HG02759 (cell line): ENCODE measurements at regions not wholly inside any gene's neighbourhood (a gene's known extent, or its start where the extent isn't known, plus 50 kb on each side); places are given as distances from the start of the nearest gene placed in this dataset.

Source experiments
- ATAC-seq: cut with Tn5 transposase; IDR thresholded peaks from one replicate; pipeline ENCODE4 v1.9.1; 2021; ENCODE audit warnings: mild to moderate bottlenecking, moderate library complexity; ENCODE audit not compliant: unreplicated experiment

GRCh38 chr3:162170581-162170980 is 674.0 kb downstream of the OTOL1 start:
- no peak for ATAC-seq

DNA sequence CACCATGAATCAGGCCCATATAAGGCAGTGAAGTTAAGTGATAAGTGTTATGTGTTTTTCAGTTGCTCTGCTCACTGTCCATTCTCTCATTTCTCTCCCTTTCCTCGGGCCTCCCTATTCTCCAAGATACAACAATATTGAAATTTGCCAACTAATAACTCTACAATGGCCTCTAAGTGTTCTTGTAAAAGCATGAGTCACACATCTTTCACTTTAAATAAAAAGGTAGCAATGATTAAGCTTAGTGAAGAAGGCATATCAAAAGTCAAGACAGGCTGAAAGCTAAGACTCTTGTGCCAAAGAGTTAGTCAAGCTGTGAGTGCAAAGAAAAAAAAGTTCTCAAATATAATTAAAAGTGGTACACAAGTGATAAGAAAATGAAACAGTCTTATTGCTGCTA is 675.4 kb downstream of the OTOL1 start:
- ATAC-seq = no peak

DNA sequence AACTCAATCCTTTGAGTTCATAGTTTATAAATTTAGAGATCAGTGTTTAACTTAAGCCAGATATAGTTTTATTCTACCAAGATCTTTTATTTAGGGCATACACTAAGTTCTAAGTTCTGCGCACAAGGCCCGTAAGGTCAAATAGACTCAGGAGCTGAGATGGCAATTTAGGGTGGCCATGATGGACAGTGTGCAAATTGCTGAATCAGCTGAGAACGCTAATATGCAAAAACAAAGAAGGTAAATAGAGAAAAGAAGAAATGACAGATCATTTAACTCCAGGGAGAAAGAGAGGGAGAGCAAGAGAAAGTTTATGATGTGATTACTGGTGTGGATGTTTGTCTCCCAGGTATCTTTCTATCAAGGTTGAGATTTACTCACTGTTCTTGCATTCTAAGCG is 678.5 kb downstream of the OTOL1 start:
- ATAC-seq = no peak

DNA sequence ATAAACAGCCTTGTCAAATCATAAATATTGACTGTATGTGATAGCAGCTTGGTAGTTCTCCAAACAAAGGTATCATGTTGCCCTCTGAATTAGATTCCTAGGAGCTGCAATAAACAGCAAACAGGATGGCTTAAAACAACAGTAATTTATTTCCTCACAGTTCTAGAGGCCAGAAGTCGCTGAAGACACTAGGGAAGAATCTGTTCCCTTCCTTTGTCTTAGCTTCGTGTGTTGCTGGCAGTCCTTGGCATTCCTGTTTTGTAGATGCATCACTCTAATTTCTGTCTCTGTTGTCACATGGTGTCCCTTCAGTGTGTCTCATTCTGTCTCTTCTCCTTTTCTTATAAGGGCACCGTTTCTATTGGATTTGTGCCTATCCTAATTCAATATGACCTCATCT is 679.3 kb downstream of the OTOL1 start:
- no peak for ATAC-seq

DNA sequence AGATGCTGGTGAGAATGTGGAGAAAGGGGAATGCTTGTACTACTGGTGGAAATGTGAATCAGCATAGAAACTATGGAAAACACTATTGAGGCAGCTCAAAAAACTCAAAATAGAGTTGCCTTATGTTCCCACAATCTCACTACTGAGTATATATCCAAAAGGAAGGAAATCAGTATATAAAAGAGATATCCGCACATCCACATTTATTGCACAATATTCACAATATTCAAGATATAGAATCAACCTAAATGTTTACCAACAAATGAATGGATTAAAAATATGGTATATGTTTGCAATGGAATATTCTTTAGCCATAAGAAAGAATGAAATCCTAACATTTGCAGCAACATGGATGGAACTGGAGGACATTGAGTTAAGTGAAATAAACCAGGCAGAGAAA is 686.8 kb downstream of the OTOL1 start:
- no peak for ATAC-seq

DNA sequence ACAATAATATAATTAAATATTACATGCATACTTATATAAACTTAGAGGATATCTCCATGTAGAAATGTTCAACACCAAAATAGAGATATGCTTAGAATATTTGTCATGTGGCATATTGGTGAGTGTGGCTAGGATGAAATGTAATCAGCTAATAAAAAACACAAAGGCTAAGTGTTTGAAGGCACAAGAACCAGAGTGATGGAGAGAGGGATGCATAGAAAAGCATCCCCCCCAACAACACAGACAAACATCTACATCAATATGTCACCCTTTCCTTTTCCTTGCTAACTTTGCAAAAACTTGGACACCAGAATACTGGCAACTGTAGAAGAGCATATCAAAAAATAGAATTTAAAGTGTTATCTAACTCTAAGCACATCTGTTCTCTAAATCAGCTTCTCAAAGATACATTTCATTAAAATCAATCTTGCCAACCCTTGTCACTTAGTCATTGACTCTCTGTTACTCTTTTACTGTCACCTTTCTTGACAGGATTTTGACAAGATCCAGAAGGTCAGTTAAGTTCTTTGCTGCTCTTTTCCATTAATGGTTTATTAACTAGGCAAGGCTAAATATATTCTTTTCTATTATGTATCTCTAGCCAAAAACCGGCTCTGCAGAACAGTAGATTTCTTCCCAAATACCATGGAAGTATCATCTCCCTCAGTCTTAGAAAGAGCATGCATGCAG is 695.9 kb downstream of the OTOL1 start:
- ATAC-seq = no peak

DNA sequence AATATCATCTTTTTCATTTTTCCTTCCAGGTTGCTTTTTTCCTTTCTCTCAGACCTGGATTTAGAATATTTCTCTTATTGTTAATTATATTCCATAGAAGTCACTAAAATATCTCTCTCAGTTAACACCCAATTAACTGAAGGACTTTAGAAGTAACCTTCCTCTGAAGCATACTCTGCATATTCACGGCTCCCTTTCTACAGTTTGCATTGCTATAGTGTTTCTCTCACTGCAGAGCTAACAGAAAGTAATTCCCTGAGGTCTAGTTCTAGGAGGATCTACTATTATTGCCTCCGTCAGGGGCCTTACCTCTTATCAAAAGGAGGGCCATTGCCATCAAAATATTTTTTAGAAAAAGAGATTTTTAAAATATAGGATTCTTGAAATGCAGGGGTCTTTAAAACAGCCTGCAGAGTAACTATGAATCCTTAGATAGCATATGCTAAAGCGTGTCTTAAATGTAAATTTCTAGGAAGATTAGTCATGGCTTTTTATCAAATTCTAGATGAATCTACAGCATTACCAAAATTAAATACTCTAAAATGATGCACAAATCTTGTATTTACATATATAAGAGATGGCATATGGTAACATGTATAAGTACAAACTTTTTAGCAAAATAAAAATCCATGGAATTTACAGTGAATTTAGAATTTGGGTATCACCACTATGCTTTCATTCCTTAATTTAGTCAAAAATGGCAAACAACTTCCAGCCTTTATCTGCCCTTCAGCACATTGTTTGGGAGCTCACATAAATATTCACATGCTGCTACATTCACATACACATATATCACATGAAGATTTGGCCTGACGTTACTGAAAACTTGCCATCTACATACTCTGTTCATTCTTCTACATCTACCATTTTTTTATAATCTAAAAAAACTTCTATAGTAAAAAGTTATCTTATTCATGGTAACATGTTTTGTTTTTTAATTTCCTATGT is 696.8 kb downstream of the OTOL1 start:
- no peak for ATAC-seq

GRCh38 chr3:162195147-162195546 is 698.5 kb downstream of the OTOL1 start:
- no peak for ATAC-seq

DNA sequence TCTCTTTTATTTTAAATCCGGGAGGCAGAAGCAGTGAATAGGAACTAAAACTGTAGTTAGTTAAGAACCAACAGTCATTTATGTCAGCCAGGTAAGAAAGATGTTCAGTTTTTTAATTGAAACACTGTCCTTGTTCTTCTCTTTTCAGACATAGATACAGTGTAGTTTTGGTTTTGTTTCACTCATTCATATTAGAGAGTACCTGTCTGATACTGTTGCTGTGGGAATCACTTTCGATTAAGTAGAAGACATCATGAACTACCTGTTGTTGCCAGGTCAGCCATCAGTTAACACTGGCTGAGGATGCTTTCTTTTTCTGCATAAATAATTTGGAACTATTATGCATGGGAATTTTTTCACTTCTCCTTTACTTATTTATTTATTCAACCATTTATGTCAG is 700.4 kb downstream of the OTOL1 start:
- ATAC-seq = no peak

GRCh38 chr3:162200836-162201235 is 704.2 kb downstream of the OTOL1 start:
- no peak for ATAC-seq

- no peak for ATAC-seq
Measured at GRCh38 chr3:162206648-162207047, 710.0 kb downstream of the OTOL1 start.

DNA sequence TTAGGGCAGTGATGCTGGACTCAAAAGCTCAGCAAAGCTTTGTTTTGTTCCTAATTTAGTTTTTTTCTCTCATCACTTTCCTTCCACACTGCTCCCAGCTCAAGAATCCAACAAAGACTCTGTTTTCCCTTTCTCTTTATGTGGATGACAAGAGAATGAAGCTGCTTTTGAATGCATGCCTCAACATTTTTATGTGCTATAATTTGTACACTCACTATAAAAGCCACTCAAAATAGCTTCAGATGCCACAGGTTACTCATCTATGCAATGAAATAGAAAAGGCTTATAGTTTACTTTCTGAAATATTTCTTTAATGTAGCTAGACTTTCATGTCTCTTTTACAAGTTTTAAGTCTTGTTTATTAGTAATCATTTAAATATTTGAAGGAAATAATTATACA is 714.9 kb downstream of the OTOL1 start:
- no peak for ATAC-seq

DNA sequence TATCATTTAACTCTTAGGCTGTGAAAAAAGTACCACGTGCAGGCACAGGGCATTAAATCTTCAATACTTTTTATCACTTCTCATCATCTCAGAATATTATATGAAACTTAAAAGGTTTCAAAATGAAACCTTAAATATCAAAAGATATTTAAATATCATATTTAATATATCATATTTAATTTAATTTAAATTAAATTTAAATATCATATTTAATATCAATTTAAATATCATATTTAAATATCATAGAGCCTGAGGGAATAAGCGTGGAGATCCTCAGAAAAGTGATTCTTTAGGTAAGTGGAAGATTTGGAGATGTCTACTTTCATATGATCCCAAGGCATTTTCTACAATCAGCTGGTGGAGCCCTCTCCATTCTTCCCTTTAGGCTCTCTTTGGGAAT is 716.6 kb downstream of the OTOL1 start:
- ATAC-seq = no peak

DNA sequence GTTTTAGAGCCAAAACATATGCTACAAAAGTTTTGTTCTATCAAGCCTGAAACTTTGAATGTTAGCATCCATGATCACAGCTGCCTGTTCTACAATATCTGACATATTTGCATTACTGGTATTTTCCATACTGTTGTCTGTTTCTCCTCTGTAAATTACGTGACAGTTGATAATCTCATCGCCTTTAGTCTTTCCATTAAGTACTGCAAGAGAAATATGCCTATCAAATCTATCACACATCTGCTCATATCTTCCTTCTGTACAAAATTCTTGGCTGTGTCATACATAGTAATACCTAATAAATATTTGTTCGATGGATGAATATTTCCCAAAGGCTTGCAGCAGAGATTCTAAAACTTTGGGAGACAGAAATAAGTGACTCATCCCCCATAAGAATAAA is 717.3 kb downstream of the OTOL1 start:
- ATAC-seq = no peak

- no peak for ATAC-seq
Measured at GRCh38 chr3:162217647-162218046, 721.0 kb downstream of the OTOL1 start.

- ATAC-seq = no peak
Measured at GRCh38 chr3:162218479-162218878, 721.9 kb downstream of the OTOL1 start.

- ATAC-seq = no peak
Measured at GRCh38 chr3:162224746-162225145, 728.1 kb downstream of the OTOL1 start.

DNA sequence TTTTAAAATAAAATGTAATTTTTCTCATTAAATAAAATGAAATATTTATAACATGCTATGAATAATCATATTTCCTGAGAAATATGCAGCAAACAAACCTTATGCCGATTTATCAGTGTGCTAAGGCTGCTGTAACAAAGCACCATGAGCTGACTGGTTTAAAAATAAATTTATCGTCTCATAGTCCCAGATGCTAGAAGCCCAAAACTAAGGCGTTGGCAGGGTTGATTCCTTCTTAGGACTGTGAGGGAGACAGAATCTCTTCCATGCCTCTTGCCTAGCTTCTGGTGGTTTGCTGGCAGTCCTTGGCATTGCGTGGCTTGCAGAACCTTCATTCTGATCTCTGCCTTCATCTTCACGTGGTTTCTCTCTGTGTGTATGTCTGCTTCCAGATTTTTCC is 740.3 kb downstream of the OTOL1 start:
- ATAC-seq = no peak

GRCh38 chr3:162250782-162251181 is 754.2 kb downstream of the OTOL1 start:
- ATAC-seq = no peak

DNA sequence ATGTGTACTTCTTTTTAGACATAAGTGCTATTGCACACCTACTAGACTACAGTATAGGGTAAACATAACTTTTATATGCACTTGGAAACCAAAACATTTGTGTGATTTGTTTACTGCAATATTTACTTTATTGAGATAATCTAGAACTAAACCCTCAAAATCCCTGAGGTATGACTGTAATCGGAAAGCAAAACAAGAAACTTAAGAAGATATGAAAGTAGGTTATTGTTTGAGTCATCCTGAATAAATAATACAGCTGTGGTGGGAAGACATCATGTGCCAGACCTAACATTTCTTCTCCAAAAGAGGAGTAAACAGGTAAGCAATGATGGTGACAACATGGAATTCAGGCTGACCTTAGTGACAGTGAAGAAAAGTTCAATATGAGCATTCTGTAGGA is 765.5 kb downstream of the OTOL1 start:
- ATAC-seq = no peak

DNA sequence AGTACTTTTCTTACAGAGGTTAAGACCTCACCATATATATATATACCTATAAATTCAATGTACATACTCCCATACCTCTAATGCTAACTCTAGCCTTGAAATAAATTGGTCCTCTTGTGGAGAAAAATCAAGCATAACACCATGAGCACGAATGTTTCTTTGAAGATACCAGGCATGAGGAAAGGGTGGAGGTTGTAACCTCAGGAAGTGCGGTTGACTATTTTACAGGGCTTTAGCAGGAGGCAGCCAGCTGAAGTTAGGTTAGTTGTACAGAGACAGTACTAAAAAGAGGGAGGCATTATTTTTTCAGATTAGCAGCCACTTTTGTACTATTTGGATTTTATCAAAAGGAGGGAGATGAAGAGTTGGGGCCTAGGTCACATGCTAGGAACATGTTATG is 767.0 kb downstream of the OTOL1 start:
- no peak for ATAC-seq
